ENCODE measurements at regions not wholly inside any gene's neighbourhood (a gene's known extent, or its start where the extent isn't known, plus 50 kb on each side); places are given as distances from the start of the nearest gene placed in this dataset.

DNA sequence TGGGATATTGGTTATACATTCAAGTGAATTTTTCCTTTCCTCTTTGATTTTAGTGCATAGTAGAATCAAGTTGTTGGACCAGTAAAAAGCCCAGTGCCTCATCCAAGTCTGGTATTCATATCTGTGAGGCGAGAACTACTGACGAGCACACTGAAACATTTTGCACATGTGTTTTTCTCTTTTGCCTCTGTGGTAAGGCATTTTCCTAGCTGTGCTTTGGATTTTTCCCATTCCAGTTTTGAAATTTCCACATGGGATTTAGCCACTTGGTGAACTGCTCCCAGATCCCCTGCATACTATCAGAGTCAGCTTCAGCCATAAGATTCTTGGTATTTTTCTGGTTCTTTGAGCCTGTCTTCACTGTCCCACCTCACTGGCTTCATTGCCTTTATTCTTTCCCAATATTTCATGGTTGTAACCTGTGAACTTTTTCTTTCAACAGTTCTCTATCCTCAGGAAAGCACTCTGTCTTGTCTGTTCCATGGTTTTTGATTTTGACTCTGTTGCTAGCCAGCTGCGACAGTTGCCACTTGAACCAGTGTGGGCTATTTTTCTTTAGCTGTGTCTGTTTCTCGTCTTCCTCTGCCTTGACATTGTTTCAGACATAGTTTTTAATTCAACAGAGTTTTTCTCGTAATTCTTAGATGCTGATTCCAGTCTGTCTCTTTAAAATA is 239.0 kb downstream of the REEP3 start:
- TF ChIP-seq, protein P1, sequence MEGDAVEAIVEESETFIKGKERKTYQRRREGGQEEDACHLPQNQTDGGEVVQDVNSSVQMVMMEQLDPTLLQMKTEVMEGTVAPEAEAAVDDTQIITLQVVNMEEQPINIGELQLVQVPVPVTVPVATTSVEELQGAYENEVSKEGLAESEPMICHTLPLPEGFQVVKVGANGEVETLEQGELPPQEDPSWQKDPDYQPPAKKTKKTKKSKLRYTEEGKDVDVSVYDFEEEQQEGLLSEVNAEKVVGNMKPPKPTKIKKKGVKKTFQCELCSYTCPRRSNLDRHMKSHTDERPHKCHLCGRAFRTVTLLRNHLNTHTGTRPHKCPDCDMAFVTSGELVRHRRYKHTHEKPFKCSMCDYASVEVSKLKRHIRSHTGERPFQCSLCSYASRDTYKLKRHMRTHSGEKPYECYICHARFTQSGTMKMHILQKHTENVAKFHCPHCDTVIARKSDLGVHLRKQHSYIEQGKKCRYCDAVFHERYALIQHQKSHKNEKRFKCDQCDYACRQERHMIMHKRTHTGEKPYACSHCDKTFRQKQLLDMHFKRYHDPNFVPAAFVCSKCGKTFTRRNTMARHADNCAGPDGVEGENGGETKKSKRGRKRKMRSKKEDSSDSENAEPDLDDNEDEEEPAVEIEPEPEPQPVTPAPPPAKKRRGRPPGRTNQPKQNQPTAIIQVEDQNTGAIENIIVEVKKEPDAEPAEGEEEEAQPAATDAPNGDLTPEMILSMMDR (IDR thresholded peaks at IDR 0.05) = no peak
- no peak for TF ChIP-seq POLR2A (IDR thresholded peaks at IDR 0.05)

Measured in esophagus squamous epithelium (tissue), 4 donors.